NCI-H128 (cell line): ENCODE measurements at regions not wholly inside any gene's neighbourhood (a gene's known extent, or its start where the extent isn't known, plus 50 kb on each side); places are given as distances from the start of the nearest gene placed in this dataset.

ENCODE experiments used
- DNase-seq: peaks from one replicate; lab custom pipeline; 2025; ENCODE audit not compliant: unreplicated experiment; lab: John Stamatoyannopoulos, UW

- peak; percentile 84 for DNase-seq
Observed at GRCh38 chr12:115598871-115599811, 678.4 kb downstream of the MED13L start.

DNA sequence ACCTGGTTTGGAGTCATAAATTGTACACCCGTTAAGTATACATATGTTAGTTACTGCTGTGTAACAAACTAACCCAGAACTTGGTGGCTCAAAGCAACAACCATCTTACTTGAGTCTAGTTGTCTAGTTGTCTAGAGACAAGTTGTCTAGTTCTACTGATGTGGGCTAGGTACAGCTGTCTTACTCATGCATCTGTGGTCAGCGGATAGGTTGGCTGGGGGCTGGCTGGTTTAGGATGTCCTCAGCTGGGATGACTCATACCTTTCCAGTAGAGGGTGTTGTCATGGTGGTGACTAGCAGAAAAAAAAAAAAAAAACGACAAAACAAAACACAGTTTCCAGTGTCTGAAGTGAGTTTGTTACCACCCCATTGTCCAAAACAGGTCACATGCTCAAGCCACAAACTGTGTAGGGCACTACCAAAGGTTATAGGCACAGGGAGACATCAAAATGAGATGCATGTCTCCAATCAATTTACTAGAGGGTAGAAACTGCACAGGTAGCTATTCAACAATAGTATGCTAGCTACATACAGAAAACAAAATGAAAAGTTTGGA lies 680.3 kb downstream of the MED13L start:
- DNase-seq, result no peak

DNA sequence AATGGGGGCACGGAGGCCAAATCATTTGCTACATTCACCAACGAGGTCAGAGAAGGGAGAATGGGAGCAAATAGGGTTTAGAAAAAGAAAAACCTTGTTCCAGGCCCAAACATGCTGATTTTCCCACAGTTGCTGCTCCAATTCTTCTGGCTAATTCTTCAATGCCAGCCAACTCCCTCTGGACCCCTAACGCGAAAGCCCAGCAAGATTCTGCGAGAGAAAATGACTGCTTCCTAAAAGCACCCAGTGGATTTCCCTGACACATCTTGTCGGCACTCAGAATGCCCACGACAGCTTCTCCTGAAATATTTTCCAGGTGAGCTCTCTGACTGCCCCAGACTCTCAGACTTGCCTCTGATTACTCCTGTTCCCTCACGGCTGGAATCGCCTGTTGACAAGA lies 689.4 kb downstream of the MED13L start:
- DNase-seq, result no peak

DNA sequence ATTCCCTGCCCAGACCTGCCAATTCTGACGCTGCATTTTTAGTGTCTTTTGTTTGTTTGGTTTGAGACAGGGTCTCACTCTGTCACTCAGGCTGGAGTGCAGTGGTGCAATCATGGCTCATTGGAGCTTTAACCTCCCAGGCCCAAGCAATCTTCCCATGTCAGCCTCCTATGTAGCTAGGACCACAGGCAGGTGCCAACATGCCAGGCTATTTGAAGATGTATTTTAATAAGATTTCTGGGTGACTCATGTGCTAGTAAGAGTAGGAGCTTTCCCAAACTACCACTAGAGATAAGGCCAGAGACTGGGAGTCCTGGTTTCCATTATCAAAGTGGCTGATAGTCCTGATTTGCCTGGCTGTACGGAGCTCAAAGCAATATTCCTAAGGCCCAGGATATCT lies 693.3 kb downstream of the MED13L start:
- DNase-seq, result no peak

DNA sequence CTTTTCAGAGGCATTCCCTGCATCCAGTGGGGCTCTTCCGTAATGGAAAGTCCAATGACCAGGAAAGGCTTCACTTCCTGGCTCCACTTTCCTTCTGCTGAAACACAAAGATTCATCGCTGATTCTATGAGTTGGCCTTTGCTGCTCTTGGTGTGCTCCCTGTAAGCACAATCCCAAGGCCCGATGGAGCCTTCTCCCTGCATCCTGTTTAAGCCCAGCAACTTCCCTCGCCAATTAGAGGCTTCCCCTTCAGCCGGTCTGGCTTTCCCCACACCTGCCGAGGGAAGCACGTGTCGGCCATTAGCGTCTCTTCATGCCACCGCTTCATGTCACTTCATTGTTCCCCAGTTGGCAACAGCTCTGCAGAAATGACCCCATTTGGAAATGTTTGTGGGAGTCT lies 693.9 kb downstream of the MED13L start:
- DNase-seq, result no peak

- DNase-seq, result no peak
Observed at GRCh38 chr12:115577401-115577800, 700.1 kb downstream of the MED13L start.

DNA sequence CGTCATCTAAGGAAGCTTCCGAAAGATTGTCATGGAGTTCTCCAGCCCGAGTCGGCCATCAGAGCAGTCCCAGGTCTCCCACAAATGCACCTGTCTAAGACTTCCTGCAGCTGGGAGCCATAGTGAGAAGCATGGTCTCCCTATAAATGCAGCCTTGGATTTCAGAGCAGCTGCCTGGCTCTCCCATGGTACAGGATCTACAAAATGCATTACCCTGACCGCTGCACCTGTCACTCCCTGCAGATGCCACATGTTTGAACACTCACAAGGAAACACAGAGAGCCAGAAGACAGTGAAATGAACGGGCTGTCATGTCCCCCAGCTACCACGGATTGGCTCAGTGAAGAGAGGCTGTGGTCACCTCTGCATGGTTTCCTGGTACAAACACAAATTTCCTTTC lies 702.7 kb downstream of the MED13L start:
- DNase-seq, result no peak

GRCh38 chr12:115572440-115572839 lies 705.1 kb downstream of the MED13L start:
- no peak for DNase-seq

- DNase-seq, result no peak
Observed at GRCh38 chr12:115571446-115571845, 706.0 kb downstream of the MED13L start.

- DNase-seq, result no peak
Observed at GRCh38 chr12:115571027-115571426, 706.5 kb downstream of the MED13L start.

GRCh38 chr12:115570069-115570777 lies 707.3 kb downstream of the MED13L start:
- DNase-seq, result no peak

DNA sequence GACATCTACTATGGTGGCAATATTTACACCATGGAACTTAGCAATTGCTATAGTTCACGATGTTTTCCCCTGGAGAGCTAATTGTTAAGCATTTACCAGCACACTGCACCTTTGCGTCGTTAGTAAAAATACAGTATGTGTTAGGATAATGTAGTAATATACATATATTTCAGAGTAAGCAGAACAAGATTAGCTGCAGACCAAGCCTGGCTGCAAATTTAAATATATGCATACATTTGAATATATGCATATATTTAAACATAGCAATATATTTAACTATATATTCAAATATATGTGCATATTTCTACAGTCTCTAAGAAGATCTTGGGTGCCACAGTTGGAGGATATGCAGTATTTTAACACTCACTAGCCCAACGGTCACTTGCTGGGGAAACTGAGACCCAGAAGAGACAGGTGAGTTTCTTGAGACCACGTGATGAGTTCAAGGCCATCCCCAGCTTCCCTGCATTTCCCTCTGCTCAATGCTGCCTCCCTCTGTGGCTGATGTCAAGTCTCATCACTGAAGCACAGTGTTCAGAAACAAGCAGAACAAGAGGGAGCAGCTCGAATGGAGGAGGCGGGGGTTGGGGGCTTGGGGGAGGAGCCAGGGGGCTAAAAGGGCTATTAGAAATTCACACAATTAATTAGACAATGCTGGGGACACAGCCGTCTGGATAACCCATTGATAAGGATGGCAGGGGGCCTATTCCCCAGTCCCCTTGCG lies 708.0 kb downstream of the MED13L start:
- DNase-seq, result no peak

- no peak for DNase-seq
Observed at GRCh38 chr12:115558281-115558680, 719.2 kb downstream of the MED13L start.

DNA sequence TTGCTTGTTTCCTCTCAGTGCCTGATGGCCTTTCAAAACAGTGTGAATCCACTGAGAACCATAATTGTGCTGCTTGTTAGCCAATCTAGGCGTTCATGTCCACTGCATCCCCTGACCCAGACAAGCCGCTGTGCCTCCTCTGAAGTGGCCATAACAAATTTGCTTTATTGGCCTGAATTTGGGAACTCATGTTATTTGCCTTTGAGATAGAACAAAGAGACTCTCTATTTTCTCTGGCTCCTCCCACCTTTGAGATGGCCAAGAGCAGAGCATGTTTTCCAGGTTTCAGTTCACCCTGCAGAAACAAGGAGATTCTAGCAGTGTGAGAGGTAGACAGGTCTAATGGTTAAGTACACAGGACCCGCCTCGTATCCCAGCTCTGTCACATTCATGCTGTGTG lies 723.9 kb downstream of the MED13L start:
- DNase-seq, result no peak

- DNase-seq, result no peak
Observed at GRCh38 chr12:115543269-115543668, 734.2 kb downstream of the MED13L start.

- DNase-seq, result no peak
Observed at GRCh38 chr12:115542656-115543055, 734.8 kb downstream of the MED13L start.

GRCh38 chr12:115541891-115542421 lies 735.5 kb downstream of the MED13L start:
- no peak for DNase-seq

- no peak for DNase-seq
Observed at GRCh38 chr12:115528466-115528865, 749.0 kb downstream of the MED13L start.

DNA sequence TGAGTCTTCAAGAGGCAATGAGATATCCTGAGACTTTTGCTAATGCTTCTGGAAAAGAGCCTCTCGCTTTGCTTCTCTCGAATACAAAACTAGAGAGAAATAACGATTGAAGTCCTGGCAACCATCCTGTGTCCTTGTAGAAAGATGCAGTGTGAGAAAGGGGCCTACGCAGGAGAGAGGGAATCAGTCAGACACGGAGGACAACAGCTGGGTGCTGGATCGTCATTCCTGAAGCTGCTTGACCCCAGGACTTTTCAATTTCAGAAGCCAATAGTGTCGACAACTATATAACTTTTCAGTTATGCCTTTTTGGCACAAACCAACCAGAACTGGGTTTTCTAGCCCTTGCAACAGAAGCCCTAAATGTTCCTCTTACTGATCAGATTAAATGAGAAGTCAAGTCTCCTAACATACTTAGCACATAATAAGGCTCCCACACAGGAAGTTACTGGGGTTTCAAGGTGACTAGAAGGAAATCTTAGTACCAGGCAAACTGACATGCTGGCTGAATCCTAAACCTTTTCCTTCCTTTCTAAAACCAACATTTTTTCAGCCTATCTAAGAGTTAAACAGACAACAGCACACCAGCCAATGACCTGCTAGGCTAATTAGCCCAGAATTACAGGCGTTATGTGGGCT lies 755.6 kb downstream of the MED13L start:
- no peak for DNase-seq

DNA sequence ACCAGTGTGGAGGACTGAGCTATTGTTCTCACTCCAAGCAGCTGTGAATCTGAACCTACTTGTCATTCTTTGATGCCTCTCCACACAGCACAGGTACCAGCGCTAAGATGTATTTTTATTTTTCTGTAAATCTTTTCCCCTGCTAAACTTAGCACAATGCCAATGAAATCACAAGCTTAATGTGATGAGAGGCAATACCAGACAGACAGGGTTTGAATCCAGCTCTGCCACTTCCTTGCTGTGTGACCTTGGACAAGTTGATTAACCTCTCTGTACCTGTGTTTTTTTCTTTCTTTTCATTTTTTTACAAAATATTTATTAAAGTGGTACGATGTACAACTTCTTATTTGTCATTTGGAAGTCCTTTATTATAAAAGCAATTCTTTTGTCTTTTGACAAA lies 757.6 kb downstream of the MED13L start:
- DNase-seq, result no peak

- no peak for DNase-seq
Observed at GRCh38 chr12:115519359-115519758, 758.1 kb downstream of the MED13L start.
